ENCODE measurements at regions not wholly inside any gene's neighbourhood (a gene's known extent, or its start where the extent isn't known, plus 50 kb on each side); places are given as distances from the start of the nearest gene placed in this dataset.
"Not testable (repeated sequence)": the region's sequence is repeated elsewhere in the genome, so short reads cannot be mapped to it uniquely, and the experiment has no call there.

DNA sequence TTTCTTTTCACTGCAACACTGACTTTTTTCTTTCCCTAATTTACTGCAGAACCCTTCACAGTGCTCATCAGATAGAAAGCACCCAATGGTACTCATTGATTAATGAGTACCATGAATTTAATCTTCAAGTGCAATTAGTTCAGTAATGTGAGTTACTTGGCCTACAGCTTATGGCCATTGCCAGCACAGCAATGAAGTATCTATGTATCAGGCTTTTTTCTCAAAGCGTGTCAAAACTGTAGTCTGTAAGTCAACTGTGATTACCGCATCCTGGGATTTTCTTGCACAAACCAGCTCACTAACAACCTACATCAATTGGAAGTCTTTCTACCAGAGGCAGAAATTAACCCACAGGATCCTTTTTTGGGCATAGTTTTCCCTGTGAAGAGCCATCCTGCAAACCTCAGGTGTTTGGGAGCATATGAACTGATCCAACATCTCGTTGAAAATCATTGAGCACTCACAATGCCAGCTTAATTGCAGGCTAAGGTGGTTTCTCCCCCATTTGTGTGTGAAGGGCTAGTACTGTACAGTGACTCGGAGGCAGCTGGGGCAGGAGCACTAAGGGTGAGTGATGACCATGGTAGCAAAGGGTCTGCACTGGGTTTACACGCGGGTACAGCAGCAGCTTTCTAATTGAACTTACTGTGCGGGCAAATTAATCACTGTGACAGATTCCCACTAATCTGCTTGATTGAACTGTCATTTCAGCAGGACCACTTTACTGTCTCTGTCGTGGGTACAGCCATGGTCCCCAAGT, 619.3 kb downstream of the SNAPC1 start:
- DNase-seq (ENCODE audit: low spot score) = no peak

DNA sequence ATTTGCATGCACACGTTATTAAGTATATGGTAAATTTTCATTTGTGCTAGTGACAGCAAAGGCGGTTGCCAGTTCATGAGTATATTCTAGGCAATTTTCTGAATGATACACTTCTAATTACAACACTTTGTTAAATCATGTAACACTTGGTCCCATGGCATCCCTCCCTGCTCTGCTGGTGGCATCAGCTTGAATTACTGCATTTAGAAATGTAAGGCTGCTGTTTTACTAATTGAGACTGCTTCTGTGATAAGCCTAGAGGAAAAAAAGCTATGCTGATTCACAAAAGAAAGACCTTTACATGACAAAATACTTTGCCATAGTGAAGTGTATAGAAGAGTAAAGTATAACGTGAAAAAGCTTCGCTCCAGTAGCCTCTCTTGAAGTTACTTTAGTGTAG, 636.1 kb downstream of the KCNH5 start:
- DNase-seq (ENCODE audit: low spot score) = no peak

DNA sequence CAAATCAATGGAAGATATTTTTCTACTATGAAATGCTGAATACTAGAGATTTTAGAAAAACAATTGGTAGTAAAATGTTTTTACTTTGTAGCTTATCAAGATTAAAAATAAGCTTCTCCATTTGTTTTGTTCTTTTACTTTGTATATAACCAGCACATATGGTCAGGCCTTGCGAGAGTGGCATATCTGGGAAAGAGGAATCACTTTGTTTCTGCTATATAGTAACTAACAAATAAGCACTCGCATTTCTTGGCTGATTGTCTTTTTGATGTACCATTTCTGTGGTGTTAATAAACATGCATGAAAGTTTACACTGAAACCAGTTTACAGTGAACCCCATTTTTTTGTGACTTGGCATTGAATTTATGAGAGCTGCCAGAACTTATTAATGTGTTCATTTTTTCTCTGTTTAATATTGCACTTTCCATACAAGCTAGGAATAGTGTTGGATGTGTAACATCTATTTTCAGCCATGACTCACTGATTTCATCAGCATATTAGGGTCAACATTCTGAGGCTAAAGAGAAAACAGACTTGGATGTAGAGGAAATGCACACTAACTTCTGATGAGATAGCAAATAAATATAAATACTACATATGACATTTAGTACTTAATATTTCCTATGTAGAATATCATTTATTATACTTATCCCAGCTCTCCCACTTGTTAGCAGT, 635.5 kb downstream of the KCNH5 start:
- DNase-seq (ENCODE audit: low spot score) = no peak

DNA sequence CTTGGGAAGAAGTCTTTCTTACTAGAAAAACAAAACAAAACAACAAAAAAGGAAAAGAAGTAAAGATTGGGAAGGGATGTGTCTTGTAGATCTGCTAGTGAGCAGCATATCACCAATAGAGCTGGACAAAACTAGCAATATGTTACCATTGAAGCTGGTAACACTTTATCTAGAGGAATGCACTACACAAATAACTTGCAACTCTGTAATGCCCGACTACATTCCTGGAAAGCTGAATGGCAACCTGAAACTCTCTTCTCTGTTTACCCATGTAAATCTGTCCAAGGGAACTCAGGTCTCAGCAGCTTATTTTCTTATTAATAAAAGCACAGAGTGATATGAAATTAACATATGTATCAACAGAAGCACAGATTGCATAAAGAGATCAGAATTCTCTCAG, 624.4 kb downstream of the KCNH5 start:
- no peak for DNase-seq (ENCODE audit: low spot score)

DNA sequence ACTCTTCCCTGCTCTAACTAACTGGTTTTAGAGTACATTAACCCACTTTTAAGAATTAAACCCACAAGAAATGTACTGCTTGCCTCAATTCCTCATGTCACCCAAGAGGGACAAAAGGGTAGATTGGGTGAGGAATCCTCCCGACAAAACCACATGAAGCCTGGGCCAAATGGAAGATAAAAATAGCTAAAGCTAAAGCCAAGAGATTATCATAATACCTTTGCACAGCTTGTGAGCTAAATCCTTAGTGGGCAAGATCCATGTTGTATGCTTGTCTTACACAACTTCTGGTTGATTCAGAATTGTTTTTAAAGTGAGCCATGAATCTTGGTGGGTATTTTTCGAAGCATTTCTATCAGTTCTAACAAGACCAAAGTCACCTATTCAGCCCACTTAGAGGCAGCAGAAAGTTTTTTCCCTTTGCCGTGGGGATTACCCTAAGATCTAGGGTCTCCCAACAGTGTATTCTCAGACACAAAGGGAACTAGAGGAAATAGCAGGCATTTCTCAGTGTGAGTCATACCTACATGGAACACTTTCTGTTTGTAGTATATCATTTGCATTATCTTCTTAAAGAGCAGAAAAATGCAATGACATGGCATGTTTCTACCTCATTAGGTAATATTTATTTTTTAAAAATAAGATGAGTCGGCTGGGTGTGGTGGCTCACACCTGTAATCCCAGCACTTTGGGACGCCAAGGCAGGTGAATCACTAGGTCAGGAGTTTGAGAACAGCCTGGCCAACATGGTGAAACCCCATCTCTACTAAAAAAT, 616.6 kb downstream of the KCNH5 start:
- DNase-seq (ENCODE audit: low spot score) = no peak

DNA sequence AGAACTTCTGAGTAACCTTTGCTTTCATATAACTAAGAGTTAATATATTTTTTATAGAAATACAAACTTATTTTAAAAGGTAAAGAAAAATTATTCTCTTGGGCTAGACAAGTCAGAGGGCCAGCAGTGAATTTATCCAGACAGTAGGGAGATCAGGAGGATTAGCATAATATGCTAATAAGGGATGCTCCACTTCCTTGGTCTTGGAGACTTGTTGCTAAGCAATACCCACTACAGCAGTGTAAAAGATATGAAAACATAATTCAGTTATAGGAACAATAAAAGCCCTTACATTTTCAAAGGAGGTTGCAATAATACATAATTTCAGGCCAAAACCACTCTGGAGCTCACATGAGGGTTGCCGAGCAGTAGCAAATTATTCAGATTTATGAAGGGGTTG, 615.6 kb downstream of the KCNH5 start:
- no peak for DNase-seq (ENCODE audit: low spot score)

DNA sequence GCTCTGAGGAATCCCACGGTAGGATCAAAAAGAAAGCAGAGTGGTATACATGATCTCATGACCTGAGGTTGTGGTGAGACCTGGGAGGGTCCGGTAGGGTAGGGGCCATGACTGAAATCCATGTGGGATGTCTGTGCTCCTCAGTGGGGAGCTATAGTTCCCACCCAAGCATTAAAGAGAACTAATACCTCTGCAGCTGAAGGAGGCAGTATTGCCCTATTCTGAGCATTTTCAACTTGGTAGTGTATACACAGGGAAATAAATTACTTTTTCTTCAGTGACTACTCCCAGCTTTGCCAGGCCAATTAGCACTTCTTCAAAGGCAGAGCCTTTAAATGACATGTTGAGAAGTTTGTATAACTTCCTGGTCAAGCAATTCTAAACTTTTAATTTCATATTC, 613.8 kb downstream of the KCNH5 start:
- DNase-seq (ENCODE audit: low spot score) = no peak

DNA sequence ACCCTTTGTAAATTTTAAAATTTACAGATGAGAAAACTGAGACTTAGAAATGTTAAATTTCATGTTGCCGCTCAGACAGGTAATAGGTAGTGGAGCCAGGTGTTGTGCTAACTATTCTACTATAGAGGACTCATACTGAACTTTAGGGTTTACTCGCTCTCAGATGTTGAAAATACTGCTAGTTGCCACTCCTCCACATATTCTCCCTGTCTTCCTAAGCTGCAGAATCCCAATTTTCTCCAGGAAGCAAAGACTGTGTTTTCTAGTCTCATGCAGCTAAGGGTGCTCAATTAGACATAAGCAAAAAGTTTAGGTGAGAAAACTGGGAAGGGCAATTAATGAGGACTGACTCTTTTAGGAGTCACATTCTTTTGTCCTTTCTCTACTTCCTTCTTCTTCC, 612.3 kb downstream of the KCNH5 start:
- DNase-seq (ENCODE audit: low spot score) = no peak

DNA sequence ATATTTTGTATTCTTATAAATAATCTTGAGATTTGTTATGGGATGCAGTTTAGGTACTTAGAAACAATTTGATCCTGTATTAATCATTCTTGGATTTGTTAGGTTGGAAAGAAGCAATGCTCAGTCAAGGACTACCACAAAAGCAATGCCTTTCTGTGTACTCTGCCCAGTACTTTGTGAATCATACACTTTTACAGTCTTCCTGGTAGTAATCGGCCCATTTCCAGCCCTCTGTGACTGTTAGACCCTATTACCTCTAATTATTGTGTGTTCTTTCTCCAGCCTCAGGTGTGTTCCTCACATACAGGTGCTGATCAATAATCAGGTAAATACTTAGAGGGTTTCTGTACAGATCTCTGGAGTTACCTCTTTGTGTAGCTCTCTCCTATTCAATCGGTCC, 609.0 kb downstream of the KCNH5 start:
- no peak for DNase-seq (ENCODE audit: low spot score)

DNA sequence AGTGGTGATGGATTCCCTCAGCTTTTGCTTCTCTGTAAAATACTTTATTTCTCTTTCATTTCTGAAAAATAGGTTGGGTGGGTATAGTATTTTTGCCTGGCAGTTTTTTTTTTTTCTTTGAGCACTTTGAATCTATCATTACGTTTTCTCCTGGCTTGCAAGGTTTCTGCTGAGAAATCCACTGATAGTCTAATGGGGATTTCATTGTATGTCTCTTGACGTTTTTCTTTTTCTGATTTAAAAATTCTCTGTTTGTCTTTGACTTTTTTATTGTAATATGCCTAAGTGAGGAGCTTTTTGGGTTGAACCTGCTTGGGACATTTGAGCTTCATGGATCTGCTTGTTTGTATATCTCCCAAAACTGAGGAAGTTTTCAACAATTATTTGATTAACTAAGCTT, 606.0 kb downstream of the KCNH5 start:
- DNase-seq (ENCODE audit: low spot score) = no peak

DNA sequence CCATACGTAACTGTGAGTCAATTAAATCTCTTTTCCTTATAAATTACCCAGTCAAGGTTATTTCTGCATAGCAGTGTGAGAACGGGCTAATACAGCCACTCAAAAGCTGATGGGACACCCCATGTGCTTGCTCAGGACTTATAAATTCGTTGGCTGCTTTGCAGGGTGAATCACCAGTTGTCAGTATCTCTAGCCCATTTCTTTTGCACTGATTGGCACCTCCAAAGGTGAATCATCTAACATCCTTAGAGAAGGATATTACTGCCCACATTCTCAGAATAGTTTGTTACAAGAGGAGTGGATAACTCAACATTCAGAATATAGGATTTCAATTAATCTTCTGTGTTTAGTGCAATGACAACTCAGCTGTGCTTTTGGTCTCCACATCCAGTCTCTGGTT, 601.5 kb downstream of the KCNH5 start:
- DNase-seq (ENCODE audit: low spot score) = no peak

DNA sequence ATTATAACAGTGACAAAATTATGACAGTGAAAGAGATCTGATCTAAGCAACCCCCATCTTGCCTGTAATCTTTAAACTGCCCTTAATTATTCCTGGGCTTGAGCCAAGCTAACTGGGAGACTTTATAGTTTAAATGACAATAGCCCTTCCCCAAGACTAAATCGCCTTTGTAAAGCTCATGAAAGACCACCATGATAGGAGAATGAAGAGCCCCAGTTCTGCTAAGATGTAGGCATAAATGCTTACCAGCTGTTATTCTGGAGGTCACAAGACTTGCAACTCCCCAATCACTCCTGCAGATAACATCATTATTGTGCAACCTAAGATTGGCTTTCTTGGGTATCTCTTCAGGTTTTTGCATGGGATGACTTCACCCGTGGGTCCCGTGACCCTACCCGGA, 599.7 kb downstream of the KCNH5 start:
- DNase-seq (ENCODE audit: low spot score) = no peak

DNA sequence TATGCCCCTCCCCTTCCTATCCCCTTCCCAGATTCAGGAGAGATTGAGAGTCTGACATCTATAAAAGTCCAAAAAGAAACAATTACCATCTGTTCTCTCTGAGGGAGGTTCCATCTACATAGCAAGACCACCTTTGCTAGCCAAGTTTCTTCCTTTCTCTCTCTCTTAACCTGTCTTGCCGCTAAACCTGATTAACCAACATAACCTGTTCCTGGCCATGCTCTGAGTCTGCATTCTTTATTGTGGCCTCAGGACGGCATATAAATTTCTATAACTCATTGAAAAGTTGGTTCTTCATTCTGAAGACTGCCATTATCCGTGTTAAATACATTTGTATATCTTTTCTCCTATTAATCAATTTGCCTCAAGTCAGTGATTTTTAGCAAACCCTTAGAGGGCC, 594.0 kb downstream of the KCNH5 start:
- DNase-seq (ENCODE audit: low spot score) = no peak

DNA sequence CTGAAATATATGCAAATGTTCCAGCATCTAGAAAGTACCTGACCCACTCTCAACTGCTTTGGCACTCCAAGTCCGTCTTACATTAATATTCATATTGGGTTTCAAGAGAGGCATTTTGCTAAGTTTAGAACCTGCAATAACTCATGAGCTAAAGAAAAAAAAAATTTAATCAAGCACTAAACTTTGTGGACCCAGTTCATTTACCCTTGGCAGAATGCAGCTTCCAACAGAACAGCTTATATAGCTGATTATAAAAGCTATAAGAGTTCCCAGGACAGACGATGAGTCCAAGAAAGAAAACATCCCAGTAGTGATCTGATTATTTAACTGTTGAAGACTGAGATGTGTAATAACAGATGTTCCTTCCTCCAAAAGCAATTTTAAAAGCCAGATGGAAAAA, 592.0 kb downstream of the KCNH5 start:
- no peak for DNase-seq (ENCODE audit: low spot score)

DNA sequence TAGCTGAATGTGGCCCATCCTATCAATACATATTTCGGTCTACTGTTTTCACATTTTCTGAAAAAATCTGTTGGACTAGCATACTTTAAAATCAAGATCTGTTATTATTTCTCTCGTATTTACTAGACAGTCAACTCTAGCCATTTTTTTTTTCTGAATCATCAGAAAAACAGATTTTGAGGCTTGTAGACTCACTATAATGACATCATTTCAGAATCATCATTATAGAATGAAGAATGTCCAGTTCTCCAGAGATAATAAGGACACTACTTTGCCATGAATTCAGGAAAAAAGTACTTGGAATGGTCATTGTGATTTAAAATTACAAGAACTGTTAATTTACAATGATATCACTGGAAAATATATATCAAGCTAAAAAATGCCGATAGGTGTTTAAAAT, 589.8 kb downstream of the KCNH5 start:
- DNase-seq (ENCODE audit: low spot score) = no peak

DNA sequence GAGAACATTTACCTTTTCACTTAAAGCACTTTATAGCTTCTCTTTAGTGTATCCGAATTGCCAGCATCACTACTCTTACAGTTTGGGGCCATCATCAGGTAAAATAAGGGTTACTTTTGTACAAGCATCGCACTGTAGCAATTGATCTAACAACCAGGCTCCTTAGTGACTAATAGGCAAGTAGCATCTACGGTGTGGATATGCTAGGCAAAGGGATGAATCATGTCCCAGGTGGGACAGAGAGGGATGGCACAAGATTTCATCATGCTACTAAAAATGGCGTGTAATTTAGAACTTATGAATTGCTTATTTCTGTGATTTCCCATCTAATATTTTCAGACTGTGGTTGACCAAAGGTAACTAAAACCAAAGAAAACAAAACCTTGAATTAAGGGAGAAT, 582.3 kb downstream of the KCNH5 start:
- DNase-seq (ENCODE audit: low spot score) = no peak

DNA sequence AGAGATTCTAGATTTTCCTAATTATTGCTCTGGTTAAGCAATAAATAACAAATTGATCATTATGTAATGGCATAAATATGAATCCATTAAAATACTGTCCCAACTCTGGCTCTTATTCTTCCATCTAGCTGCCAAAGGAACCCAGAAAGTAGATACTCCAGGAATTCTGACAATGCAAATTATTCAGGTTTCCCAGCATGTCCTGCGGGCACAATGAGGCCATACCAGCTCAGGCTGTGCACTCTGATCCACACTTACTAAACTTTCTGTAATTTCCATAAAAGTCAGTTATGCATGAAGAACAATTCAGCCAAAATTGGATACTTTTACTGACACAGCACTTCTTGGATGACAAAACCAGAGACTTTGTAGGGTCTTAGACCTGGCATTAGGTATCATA, 576.3 kb downstream of the KCNH5 start:
- no peak for DNase-seq (ENCODE audit: low spot score)

DNA sequence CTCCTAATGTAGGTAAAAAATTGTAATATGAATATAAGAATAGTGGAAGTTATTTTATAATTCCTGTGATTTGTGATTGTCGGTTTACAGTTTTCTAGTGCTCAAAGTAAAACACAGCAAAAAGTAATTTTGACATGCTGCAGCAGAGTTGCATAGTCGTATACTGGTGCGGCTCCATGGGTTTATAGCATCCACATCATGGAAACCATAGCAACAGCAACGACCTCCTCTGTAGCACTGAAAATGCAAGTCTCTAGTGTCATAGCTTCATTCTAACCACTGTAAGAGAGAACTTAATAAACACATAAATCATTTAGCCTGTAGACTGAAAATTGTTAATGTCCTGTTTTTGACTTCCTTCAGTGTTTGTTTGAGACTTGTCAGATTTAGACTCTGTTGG, 574.3 kb downstream of the KCNH5 start:
- DNase-seq (ENCODE audit: low spot score) = no peak

DNA sequence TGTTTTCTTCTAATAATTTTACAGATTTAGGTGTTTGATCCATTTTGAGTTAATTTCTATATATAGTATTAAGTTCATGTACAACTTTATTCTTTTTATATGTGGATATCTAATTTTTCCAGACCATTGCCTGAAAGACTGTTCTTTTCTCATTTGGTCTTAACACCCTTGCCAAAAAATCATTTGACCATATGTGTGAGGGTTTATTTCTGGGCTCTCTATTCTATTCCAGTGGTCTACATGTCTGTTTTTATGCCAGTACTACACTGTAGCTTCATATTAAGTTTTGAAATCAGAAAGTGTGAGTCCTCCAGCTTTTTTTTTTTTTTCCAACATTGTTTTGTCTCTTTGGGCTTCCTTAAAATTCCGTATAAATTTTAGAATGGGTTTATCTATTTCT, 554.1 kb downstream of the KCNH5 start:
- no peak for DNase-seq (ENCODE audit: low spot score)

DNA sequence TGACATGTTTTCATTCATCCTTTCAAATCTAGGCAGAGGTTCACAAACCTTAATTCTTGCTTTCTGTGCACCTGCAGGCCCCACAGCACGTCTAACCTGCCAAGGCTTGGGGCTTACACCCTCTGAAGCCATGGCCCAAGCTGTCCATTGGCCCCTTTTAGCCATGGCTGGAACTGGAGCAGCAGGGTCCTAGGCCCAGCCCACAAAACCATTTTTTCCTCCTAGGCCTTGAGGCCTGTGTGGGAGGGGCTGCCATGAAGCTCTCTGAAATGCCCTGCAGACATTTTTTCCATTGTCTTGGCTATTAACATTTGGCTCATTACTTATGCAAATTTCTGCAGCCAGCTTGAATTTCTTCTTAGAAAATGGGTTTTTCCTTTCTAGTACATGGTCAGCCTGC, 547.5 kb downstream of the KCNH5 start:
- DNase-seq (ENCODE audit: low spot score) = no peak

DNA sequence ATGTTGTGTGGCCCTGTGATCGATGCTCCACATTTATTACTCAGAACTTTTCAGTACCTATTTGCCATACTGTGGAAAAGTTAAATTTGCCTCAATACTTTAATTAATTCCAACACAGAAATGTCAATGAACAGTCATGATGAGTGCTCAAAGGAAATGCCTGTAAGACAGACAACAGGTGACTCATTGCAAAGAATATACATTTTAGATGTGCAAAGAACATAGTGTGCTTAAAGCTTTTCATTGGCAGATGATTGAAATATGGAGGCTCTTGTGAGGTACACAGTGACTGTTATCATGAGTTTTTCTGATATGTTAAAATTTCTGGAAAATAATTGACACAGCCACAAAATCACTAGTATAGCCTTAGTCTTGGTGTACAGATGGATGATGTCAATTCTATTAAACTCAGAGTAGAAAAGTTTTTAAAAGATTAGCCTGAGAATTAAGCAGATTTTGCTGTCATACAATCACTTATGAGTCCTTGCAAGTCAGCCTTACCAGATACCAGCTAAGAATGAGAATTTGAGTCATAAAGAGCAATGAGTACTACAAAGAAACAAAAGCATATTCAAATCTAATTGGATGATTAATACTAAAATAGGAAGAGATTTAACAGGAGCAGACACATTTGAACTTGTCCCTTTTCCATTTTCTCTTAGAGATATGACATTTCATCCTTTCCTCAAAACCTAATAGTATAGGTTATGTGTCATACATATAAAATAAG, 544.1 kb downstream of the KCNH5 start:
- DNase-seq (ENCODE audit: low spot score) = no peak

DNA sequence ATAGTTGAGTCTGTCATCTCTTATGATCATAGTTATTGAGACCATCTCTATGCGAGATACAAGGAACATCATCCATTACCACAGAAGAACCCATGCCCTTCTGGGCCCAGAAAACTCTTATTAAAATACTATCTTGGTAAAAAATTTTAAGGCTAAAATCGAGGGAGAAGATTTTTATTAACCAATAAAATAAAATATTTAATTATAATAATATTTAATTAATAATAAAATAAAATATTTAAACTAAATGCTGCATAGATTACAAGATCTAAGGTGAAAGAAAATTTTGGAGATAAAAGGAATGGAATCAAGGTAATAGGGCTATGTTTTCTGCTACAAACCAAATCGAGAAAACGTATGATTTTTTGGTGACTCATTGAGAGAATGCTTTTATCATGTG, 540.2 kb downstream of the KCNH5 start:
- no peak for DNase-seq (ENCODE audit: low spot score)

DNA sequence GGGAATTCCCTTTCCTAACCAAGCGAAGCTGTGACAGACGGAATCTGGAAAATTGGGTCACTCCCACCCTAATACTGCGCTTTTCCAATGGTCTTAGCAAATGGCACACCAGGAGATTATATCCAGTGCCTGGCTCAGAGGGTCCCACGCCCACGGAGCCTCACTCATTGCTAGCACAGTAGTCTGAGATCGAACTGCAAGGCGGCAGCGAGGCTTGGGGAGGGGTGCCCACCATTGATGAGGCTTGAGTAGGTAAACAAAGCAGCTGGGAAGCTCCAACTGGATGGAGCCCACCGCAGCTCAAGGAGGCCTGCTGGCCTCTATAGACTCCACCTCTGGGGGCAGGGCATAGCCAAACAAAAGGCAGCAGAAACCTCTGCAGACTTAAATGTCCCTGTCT, 523.9 kb downstream of the KCNH5 start:
- not testable (repeated sequence) for DNase-seq (ENCODE audit: low spot score)

Measured in CD4-positive, alpha-beta T cell treated with Interleukin-15 for 4 hours (primary cell).